ENCODE measurements at regions not wholly inside any gene's neighbourhood (a gene's known extent, or its start where the extent isn't known, plus 50 kb on each side); places are given as distances from the start of the nearest gene placed in this dataset.
"Not testable (repeated sequence)": the region's sequence is repeated elsewhere in the genome, so short reads cannot be mapped to it uniquely, and the experiment has no call there.

GRCh38 chr6:154624038-154624599 is 109.1 kb upstream of the SCAF8 start:
- no peak overlapping the region for H3K4me3 ChIP-seq (ENCODE audit: low read depth, low read length)
- DNase-seq (ENCODE audit: low read depth): no peak
- no peak for TF ChIP-seq CTCF (IDR thresholded peaks at IDR 0.05; ENCODE audit: control insufficient read depth, extremely low read depth, insufficient read depth)

- H3K4me3 ChIP-seq (ENCODE audit: low read depth, low read length); DNase-seq (ENCODE audit: low read depth): not testable (repeated sequence)
Measured at GRCh38 chr6:154624727-154625126, 108.5 kb upstream of the SCAF8 start.

- DNase-seq (ENCODE audit: low read depth): no peak
- TF ChIP-seq CTCF (IDR thresholded peaks at IDR 0.05; ENCODE audit: control insufficient read depth, extremely low read depth, insufficient read depth): no peak
- H3K4me3 ChIP-seq (ENCODE audit: low read depth, low read length): no peak overlapping the region
Measured at GRCh38 chr6:154625721-154626120, 107.5 kb upstream of the SCAF8 start.

- no peak overlapping the region for H3K4me3 ChIP-seq (ENCODE audit: low read depth, low read length)
- no peak for DNase-seq (ENCODE audit: low read depth)
- no peak for TF ChIP-seq CTCF (IDR thresholded peaks at IDR 0.05; ENCODE audit: control insufficient read depth, extremely low read depth, insufficient read depth)
Measured at GRCh38 chr6:154629127-154629526, 104.1 kb upstream of the SCAF8 start.

- no peak for TF ChIP-seq CTCF (IDR thresholded peaks at IDR 0.05; ENCODE audit: control insufficient read depth, extremely low read depth, insufficient read depth)
- no peak overlapping the region for H3K4me3 ChIP-seq (ENCODE audit: low read depth, low read length)
- no peak for DNase-seq (ENCODE audit: low read depth)
Measured at GRCh38 chr6:154632119-154632518, 101.1 kb upstream of the SCAF8 start.

- H3K4me3 ChIP-seq (ENCODE audit: low read depth, low read length): no peak overlapping the region
- DNase-seq (ENCODE audit: low read depth): no peak
- TF ChIP-seq CTCF (IDR thresholded peaks at IDR 0.05; ENCODE audit: control insufficient read depth, extremely low read depth, insufficient read depth): no peak
Measured at GRCh38 chr6:154637392-154637791, 95.8 kb upstream of the SCAF8 start.

GRCh38 chr6:154638369-154638768 is 94.8 kb upstream of the SCAF8 start:
- TF ChIP-seq CTCF (IDR thresholded peaks at IDR 0.05; ENCODE audit: control insufficient read depth, extremely low read depth, insufficient read depth): no peak
- DNase-seq (ENCODE audit: low read depth): no peak
- H3K4me3 ChIP-seq (ENCODE audit: low read depth, low read length): no peak overlapping the region

GRCh38 chr6:154639196-154639595 is 94.0 kb upstream of the SCAF8 start:
- DNase-seq (ENCODE audit: low read depth); H3K4me3 ChIP-seq (ENCODE audit: low read depth, low read length): not testable (repeated sequence)

Data from LNCaP clone FGC (cell line).